GM12891 (cell line): ENCODE measurements at regions not wholly inside any gene's neighbourhood (a gene's known extent, or its start where the extent isn't known, plus 50 kb on each side); places are given as distances from the start of the nearest gene placed in this dataset.

Source experiments
- PAX5 ChIP-seq: IDR thresholded peaks from 2 replicates; pipeline ENCODE4 v1.6.1; 2011; ENCODE audit warnings: low read length, moderate library complexity, mild to moderate bottlenecking; ENCODE audit not compliant: insufficient read depth, severe bottlenecking
- POLR2A ChIP-seq: IDR thresholded peaks from 2 replicates; pipeline ENCODE4 v1.6.1; 2011; ENCODE audit warnings: low read depth, low read length, control low read depth
- POLR2AphosphoS5 ChIP-seq: IDR thresholded peaks from 2 replicates; pipeline ENCODE4 v1.6.1; 2011; ENCODE audit warnings: low read depth, low read length, control low read depth
- POU2F2 ChIP-seq: IDR thresholded peaks from 2 replicates; pipeline ENCODE4 v1.6.1; 2011; ENCODE audit warnings: low read depth, mild to moderate bottlenecking, control low read depth, low read length, moderate library complexity
- SPI1 ChIP-seq: IDR thresholded peaks from 2 replicates; pipeline ENCODE4 v1.6.1; 2011; ENCODE audit warnings: low read depth, low read length, control low read depth
- TAF1 ChIP-seq: IDR thresholded peaks from 2 replicates; pipeline ENCODE4 v1.6.1; 2011; ENCODE audit warnings: low read depth, low read length, control low read depth

DNA sequence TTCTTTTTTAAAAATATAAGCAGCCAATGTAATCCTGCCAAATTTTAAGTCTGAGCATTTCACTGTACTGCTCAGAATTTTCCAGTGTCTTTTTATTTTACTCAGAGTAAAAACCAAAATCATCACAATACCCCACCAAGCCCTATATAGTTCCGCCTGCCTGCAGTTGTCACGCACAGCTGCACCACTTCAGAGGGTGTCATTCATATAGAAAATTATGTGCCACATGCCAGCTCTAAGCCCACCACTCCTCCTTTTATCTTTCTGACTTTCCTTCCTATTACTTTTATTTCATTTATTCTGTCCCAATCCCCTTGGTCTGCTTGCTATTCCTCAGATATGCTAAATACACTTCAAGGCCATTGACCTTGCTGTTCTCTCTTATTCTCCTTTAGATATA is 233.1 kb upstream of the DPPA4 start:
- TF ChIP-seq TAF1 (no peak), SPI1 (no peak), POU2F2 (no peak), POLR2A (no peak), POLR2AphosphoS5 (no peak), PAX5 (no peak)
